ENCODE measurements at regions not wholly inside any gene's neighbourhood (a gene's known extent, or its start where the extent isn't known, plus 50 kb on each side); places are given as distances from the start of the nearest gene placed in this dataset.

DNA sequence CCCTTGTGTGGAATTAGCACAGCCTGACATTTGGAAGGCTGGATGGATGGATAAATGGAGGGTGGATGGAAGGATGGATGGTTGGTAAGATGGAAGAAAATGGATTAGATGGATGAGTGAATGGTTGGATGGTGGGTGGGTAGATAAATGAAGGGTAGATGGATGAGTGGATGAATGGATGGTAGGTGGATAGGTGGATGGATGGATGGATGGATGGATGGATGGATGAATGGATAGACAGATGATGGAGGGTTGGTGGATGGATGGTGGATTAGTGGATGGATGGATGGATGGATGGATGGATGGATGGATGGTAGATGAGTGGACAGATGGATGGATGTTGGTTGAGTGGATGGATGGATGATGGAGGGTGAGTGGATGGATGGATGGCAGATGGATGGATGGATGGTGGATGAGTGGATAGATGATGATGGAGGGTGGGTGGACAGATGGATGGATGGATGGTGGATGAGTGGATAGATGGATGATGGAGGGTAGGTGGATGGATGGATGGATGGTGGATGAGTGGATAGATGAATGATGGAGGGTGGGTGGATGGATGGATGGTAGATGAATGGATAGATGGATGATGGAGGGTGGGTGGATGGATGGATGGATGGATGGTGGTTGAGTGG is 175.6 kb upstream of the PPP1R26 start:
- Histone ChIP-seq H3K4me2 (ENCODE audit: insufficient read depth, low read length) (no peak overlapping the region), H3K36me3 (ENCODE audit: insufficient read depth, low read length) (no peaks in the 10 kb centered on the region), H3K4me1 (ENCODE audit: insufficient read depth, low read length) (no peaks in the 10 kb centered on the region), H3K4me3 (ENCODE audit: insufficient read depth, low read length) (no peak overlapping the region), H3K27me3 (ENCODE audit: insufficient read depth, low read length) (no peaks in the 10 kb centered on the region), H3K79me2 (ENCODE audit: insufficient read depth, low read length) (no peaks in the 10 kb centered on the region), H4K20me1 (ENCODE audit: insufficient read depth, low read length) (no peaks in the 10 kb centered on the region), H2AFZ (ENCODE audit: low read length) (no peak overlapping the region), H3K9me3 (ENCODE audit: low read depth, low read length) (no peaks in the 10 kb centered on the region), H3K27ac (ENCODE audit: low read depth, low read length) (no peak overlapping the region)
- TF ChIP-seq, protein P1, sequence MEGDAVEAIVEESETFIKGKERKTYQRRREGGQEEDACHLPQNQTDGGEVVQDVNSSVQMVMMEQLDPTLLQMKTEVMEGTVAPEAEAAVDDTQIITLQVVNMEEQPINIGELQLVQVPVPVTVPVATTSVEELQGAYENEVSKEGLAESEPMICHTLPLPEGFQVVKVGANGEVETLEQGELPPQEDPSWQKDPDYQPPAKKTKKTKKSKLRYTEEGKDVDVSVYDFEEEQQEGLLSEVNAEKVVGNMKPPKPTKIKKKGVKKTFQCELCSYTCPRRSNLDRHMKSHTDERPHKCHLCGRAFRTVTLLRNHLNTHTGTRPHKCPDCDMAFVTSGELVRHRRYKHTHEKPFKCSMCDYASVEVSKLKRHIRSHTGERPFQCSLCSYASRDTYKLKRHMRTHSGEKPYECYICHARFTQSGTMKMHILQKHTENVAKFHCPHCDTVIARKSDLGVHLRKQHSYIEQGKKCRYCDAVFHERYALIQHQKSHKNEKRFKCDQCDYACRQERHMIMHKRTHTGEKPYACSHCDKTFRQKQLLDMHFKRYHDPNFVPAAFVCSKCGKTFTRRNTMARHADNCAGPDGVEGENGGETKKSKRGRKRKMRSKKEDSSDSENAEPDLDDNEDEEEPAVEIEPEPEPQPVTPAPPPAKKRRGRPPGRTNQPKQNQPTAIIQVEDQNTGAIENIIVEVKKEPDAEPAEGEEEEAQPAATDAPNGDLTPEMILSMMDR (IDR thresholded peaks at IDR 0.05; ENCODE audit: extremely low read depth, low read depth, low read length): no peak
- no peak for DNase-seq (ENCODE audit: insufficient read length, low spot score, missing footprints)

DNA sequence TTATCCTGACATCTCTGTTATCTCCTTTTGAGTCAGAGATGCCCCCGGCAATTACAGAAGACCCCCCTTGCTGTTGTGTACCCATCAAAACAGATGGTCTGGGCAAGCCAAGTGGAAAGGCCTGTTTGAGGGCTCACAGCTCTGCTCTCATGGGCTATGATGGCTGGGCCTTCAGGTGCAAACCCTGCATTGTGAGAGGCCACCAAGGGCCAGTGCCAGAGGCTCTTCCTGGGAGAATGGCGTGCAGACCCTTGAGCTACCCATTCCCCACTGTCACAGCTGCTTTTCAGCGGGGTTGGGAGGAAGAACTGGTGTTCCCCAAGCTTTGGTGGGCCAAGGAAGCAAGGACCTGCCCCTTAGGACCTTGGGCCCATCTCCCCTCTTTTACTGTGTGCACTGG is 174.7 kb upstream of the PPP1R26 start:
- TF ChIP-seq, protein P1 (IDR thresholded peaks at IDR 0.05; ENCODE audit: extremely low read depth, low read depth, low read length): no peak
- DNase-seq (ENCODE audit: insufficient read length, low spot score, missing footprints): peak; percentile 35
- H3K36me3 ChIP-seq (ENCODE audit: insufficient read depth, low read length): no peaks in the 10 kb centered on the region
- H3K4me1 ChIP-seq (ENCODE audit: insufficient read depth, low read length): no peaks in the 10 kb centered on the region
- H4K20me1 ChIP-seq (ENCODE audit: insufficient read depth, low read length): no peaks in the 10 kb centered on the region
- H2AFZ ChIP-seq (ENCODE audit: low read length): no peak overlapping the region
- H3K9me3 ChIP-seq (ENCODE audit: low read depth, low read length): no peaks in the 10 kb centered on the region
- no peak overlapping the region for H3K4me3 ChIP-seq (ENCODE audit: insufficient read depth, low read length)
- H3K27me3 ChIP-seq (ENCODE audit: insufficient read depth, low read length): no peaks in the 10 kb centered on the region
- no peaks in the 10 kb centered on the region for H3K79me2 ChIP-seq (ENCODE audit: insufficient read depth, low read length)
- no peak overlapping the region for H3K4me2 ChIP-seq (ENCODE audit: insufficient read depth, low read length)
- H3K27ac ChIP-seq (ENCODE audit: low read depth, low read length): no peak overlapping the region

DNA sequence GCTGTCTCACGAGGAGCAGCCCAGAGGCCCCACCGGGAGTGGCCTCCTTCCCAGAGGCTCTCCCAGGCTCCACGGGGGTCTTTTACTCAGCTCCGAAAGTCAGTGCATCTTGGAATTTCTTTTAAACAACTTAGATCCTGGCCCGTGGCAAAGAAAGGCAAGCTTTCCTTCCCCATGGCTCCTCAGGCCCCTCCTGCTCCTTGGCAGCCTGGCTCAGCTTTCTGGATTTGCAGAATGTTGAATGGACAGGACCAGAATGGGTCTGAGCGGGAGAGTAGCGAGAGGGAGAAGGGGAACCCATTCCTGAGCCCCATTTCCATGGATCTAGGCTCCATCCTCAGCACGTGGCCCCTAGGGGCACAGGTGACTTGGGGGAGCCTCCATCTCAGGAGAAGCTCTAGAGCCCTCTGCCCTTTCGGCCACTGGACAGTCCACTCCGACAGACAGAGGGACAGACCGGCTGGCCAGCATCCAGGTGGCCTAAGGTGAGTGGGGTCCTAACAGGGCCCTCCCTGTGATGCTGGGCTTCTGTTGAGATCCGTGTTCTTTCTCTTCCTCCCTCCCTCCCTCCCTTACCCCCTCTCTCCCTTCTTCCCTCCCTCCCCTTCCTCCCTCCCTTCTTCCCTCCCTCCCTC is 173.9 kb upstream of the PPP1R26 start:
- peak; percentile 60 for DNase-seq (ENCODE audit: insufficient read length, low spot score, missing footprints)
- H3K4me1 ChIP-seq (ENCODE audit: insufficient read depth, low read length): no peaks in the 10 kb centered on the region
- H3K27ac ChIP-seq (ENCODE audit: low read depth, low read length): no peak overlapping the region
- no peak overlapping the region for H3K4me3 ChIP-seq (ENCODE audit: insufficient read depth, low read length)
- H3K4me2 ChIP-seq (ENCODE audit: insufficient read depth, low read length): no peak overlapping the region
- H2AFZ ChIP-seq (ENCODE audit: low read length): no peak overlapping the region
- H3K9me3 ChIP-seq (ENCODE audit: low read depth, low read length): no peaks in the 10 kb centered on the region
- no peaks in the 10 kb centered on the region for H3K36me3 ChIP-seq (ENCODE audit: insufficient read depth, low read length)
- H3K79me2 ChIP-seq (ENCODE audit: insufficient read depth, low read length): no peaks in the 10 kb centered on the region
- TF ChIP-seq, protein P1 (IDR thresholded peaks at IDR 0.05; ENCODE audit: extremely low read depth, low read depth, low read length): no peak
- H3K27me3 ChIP-seq (ENCODE audit: insufficient read depth, low read length): no peaks in the 10 kb centered on the region
- no peaks in the 10 kb centered on the region for H4K20me1 ChIP-seq (ENCODE audit: insufficient read depth, low read length)

DNA sequence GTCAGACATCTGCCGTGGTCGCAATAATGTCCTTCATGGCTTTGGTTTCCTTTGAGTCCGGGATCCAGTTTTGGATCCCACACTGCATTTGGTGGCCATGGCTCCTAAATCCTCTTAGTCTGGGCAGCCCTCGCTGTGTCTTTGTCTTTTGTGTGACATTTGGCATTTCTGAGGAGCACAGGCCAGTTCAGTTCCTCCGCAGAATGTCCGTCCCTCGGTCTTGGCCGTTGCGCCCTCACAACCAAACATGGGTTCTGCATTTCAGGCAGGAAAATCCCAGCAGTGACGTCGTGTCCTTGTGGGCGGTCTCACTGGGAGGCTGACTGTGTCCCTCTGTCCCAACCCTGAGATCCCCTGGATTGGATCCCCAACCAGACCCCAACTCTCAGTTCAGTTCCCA is 172.9 kb upstream of the PPP1R26 start:
- no peak overlapping the region for H3K4me3 ChIP-seq (ENCODE audit: insufficient read depth, low read length)
- DNase-seq (ENCODE audit: insufficient read length, low spot score, missing footprints): peak; percentile 14
- H3K4me1 ChIP-seq (ENCODE audit: insufficient read depth, low read length): no peaks in the 10 kb centered on the region
- H3K36me3 ChIP-seq (ENCODE audit: insufficient read depth, low read length): no peaks in the 10 kb centered on the region
- no peak overlapping the region for H2AFZ ChIP-seq (ENCODE audit: low read length)
- no peaks in the 10 kb centered on the region for H3K27me3 ChIP-seq (ENCODE audit: insufficient read depth, low read length)
- H3K27ac ChIP-seq (ENCODE audit: low read depth, low read length): no peak overlapping the region
- no peaks in the 10 kb centered on the region for H3K9me3 ChIP-seq (ENCODE audit: low read depth, low read length)
- no peaks in the 10 kb centered on the region for H4K20me1 ChIP-seq (ENCODE audit: insufficient read depth, low read length)
- H3K79me2 ChIP-seq (ENCODE audit: insufficient read depth, low read length): no peaks in the 10 kb centered on the region
- no peak overlapping the region for H3K4me2 ChIP-seq (ENCODE audit: insufficient read depth, low read length)
- TF ChIP-seq, protein P1 (IDR thresholded peaks at IDR 0.05; ENCODE audit: extremely low read depth, low read depth, low read length): no peak
